ENCODE measurements at regions not wholly inside any gene's neighbourhood (a gene's known extent, or its start where the extent isn't known, plus 50 kb on each side); places are given as distances from the start of the nearest gene placed in this dataset.

DNA sequence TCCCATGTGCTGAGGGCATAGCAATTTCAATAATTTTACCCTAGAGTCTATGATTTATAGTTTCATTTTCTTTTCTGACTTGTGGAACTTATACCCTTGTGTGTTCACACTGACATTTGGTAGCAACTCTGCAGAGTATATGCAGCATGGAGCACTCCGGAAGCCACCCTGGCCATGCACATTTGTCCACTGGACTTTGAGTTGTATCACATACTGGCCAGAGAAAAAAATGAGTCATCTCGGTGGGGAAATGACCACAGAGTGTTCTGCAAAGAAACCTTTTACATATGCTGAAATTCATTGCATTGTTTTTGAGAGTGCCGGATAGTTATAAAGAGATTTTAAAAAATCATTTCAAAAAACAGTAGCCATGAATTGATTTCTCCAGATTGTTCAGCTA lies 164.8 kb upstream of the COBL start:
- H3K36me3 ChIP-seq (ENCODE audit: control insufficient read depth in 2 of 2, insufficient read depth in 2 of 2, low read length in 2 of 2): no peaks in the 10 kb centered on the region

DNA sequence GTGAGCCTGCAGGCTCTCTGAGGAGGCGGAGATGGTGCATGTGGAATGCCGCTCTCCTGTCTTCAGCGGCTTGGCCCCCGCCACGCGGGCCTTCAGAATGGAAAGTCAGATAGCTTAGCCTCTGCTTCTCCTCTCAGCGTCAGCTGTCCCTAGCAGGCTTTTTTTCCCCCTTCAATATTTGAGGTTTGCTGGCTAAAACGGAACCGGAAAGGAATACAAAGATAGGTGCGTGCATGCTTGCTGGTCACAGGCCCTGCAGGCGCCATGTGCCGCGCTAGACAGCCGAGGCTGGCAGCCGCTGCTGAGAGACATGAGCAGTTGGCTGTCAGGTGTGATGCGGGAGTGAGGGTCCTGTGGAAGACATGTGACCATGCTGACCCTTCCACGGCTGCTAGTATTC lies 161.2 kb upstream of the COBL start:
- Histone ChIP-seq H3K36me3 (ENCODE audit: control insufficient read depth in 2 of 2, insufficient read depth in 2 of 2, low read length in 2 of 2) (no peaks in the 10 kb centered on the region), H3K4me3 (ENCODE audit: low read length in 2 of 2) (no peak overlapping the region), H3K9ac (ENCODE audit: low read depth in 1 of 2, low read length in 2 of 2) (no peak overlapping the region), H3K9me3 (ENCODE audit: control insufficient read depth in 2 of 2, low read length in 2 of 2) (no peaks in the 10 kb centered on the region), H3K27ac (ENCODE audit: low read depth in 2 of 2, low read length in 2 of 2) (no peak overlapping the region), H3K27me3 (ENCODE audit: control insufficient read depth in 2 of 2, insufficient read depth in 2 of 2, low read length in 2 of 2) (no peaks in the 10 kb centered on the region), H3K4me1 (ENCODE audit: control insufficient read depth in 2 of 2, insufficient read depth in 2 of 2, low read length in 2 of 2) (no peaks in the 10 kb centered on the region)

More for the DNA sequence above, 164.8 kb upstream of the COBL start:
- Histone ChIP-seq H3K27ac (ENCODE audit: low read depth in 2 of 2, low read length in 2 of 2) (no peak overlapping the region), H3K9ac (ENCODE audit: low read depth in 1 of 2, low read length in 2 of 2) (no peak overlapping the region), H3K4me1 (ENCODE audit: control insufficient read depth in 2 of 2, insufficient read depth in 2 of 2, low read length in 2 of 2) (no peaks in the 10 kb centered on the region), H3K27me3 (ENCODE audit: control insufficient read depth in 2 of 2, insufficient read depth in 2 of 2, low read length in 2 of 2) (no peaks in the 10 kb centered on the region), H3K4me3 (ENCODE audit: low read length in 2 of 2) (no peak overlapping the region), H3K9me3 (ENCODE audit: control insufficient read depth in 2 of 2, low read length in 2 of 2) (no peaks in the 10 kb centered on the region)

DNA sequence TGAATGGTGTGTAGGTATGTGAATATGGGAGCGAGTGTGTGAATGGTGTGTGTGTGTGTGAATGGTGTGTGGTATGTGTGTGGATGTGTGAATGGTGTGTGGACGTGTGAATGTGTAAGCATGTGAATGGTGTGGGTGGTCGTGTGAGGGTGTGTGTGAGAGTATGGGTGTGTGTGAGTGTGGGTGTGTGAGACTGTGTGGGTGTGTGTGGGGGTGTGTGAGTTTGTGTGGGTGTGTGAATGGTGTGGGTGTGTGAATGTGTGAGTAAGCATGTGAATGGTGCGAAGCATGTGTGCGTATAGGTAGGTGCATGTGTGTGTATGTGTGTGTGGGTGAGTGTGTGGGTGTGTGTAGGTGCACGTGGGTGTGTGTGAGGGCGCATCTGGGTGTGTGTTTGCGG lies 160.7 kb upstream of the COBL start:
- H3K4me1 ChIP-seq (ENCODE audit: control insufficient read depth in 2 of 2, insufficient read depth in 2 of 2, low read length in 2 of 2): no peaks in the 10 kb centered on the region
- no peaks in the 10 kb centered on the region for H3K36me3 ChIP-seq (ENCODE audit: control insufficient read depth in 2 of 2, insufficient read depth in 2 of 2, low read length in 2 of 2)
- no peak overlapping the region for H3K4me3 ChIP-seq (ENCODE audit: low read length in 2 of 2)
- H3K9me3 ChIP-seq (ENCODE audit: control insufficient read depth in 2 of 2, low read length in 2 of 2): no peaks in the 10 kb centered on the region
- H3K27ac ChIP-seq (ENCODE audit: low read depth in 2 of 2, low read length in 2 of 2): no peak overlapping the region
- H3K9ac ChIP-seq (ENCODE audit: low read depth in 1 of 2, low read length in 2 of 2): no peak overlapping the region
- no peaks in the 10 kb centered on the region for H3K27me3 ChIP-seq (ENCODE audit: control insufficient read depth in 2 of 2, insufficient read depth in 2 of 2, low read length in 2 of 2)

- Histone ChIP-seq H3K9ac (ENCODE audit: low read depth in 1 of 2, low read length in 2 of 2) (no peak overlapping the region), H3K4me3 (ENCODE audit: low read length in 2 of 2) (no peak overlapping the region), H3K36me3 (ENCODE audit: control insufficient read depth in 2 of 2, insufficient read depth in 2 of 2, low read length in 2 of 2) (no peaks in the 10 kb centered on the region), H3K27me3 (ENCODE audit: control insufficient read depth in 2 of 2, insufficient read depth in 2 of 2, low read length in 2 of 2) (no peaks in the 10 kb centered on the region), H3K9me3 (ENCODE audit: control insufficient read depth in 2 of 2, low read length in 2 of 2) (no peaks in the 10 kb centered on the region), H3K4me1 (ENCODE audit: control insufficient read depth in 2 of 2, insufficient read depth in 2 of 2, low read length in 2 of 2) (no peaks in the 10 kb centered on the region), H3K27ac (ENCODE audit: low read depth in 2 of 2, low read length in 2 of 2) (no peak overlapping the region)
These were observed 159.4 kb upstream of the COBL start for GRCh38 chr7:51476026-51476425.

- Histone ChIP-seq H3K36me3 (ENCODE audit: control insufficient read depth in 2 of 2, insufficient read depth in 2 of 2, low read length in 2 of 2) (no peaks in the 10 kb centered on the region), H3K4me3 (ENCODE audit: low read length in 2 of 2) (no peak overlapping the region), H3K27ac (ENCODE audit: low read depth in 2 of 2, low read length in 2 of 2) (no peak overlapping the region), H3K9me3 (ENCODE audit: control insufficient read depth in 2 of 2, low read length in 2 of 2) (no peaks in the 10 kb centered on the region), H3K27me3 (ENCODE audit: control insufficient read depth in 2 of 2, insufficient read depth in 2 of 2, low read length in 2 of 2) (no peaks in the 10 kb centered on the region), H3K9ac (ENCODE audit: low read depth in 1 of 2, low read length in 2 of 2) (no peak overlapping the region), H3K4me1 (ENCODE audit: control insufficient read depth in 2 of 2, insufficient read depth in 2 of 2, low read length in 2 of 2) (no peaks in the 10 kb centered on the region)
These were observed 156.3 kb upstream of the COBL start for GRCh38 chr7:51472873-51473272.

DNA sequence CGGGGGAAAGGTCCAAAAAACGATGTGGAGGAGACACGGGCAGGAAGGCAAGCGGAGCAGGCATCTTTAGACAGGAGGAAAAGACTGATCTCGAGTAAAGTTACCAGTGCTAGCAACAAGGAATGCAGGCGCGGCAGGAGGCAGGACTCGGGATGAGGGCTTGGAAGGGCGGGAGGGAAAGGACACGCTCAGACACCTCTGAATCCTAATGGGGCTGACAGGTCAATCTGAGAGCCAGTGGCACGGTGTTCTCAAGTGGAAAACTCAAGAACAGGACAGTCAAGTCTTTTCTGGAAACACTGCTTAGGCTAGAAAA lies 155.3 kb upstream of the COBL start:
- Histone ChIP-seq H3K9ac (ENCODE audit: low read depth in 1 of 2, low read length in 2 of 2) (no peak overlapping the region), H3K36me3 (ENCODE audit: control insufficient read depth in 2 of 2, insufficient read depth in 2 of 2, low read length in 2 of 2) (no peaks in the 10 kb centered on the region), H3K4me3 (ENCODE audit: low read length in 2 of 2) (no peak overlapping the region), H3K9me3 (ENCODE audit: control insufficient read depth in 2 of 2, low read length in 2 of 2) (no peaks in the 10 kb centered on the region), H3K27ac (ENCODE audit: low read depth in 2 of 2, low read length in 2 of 2) (no peak overlapping the region), H3K27me3 (ENCODE audit: control insufficient read depth in 2 of 2, insufficient read depth in 2 of 2, low read length in 2 of 2) (no peaks in the 10 kb centered on the region), H3K4me1 (ENCODE audit: control insufficient read depth in 2 of 2, insufficient read depth in 2 of 2, low read length in 2 of 2) (no peaks in the 10 kb centered on the region)

GRCh38 chr7:51471210-51471980 lies 154.8 kb upstream of the COBL start:
- no peaks in the 10 kb centered on the region for H3K36me3 ChIP-seq (ENCODE audit: control insufficient read depth in 2 of 2, insufficient read depth in 2 of 2, low read length in 2 of 2)
- H3K27ac ChIP-seq (ENCODE audit: low read depth in 2 of 2, low read length in 2 of 2): no peak overlapping the region
- no peaks in the 10 kb centered on the region for H3K9me3 ChIP-seq (ENCODE audit: control insufficient read depth in 2 of 2, low read length in 2 of 2)
- no peak overlapping the region for H3K9ac ChIP-seq (ENCODE audit: low read depth in 1 of 2, low read length in 2 of 2)
- H3K27me3 ChIP-seq (ENCODE audit: control insufficient read depth in 2 of 2, insufficient read depth in 2 of 2, low read length in 2 of 2): no peaks in the 10 kb centered on the region
- H3K4me3 ChIP-seq (ENCODE audit: low read length in 2 of 2): no peak overlapping the region
- no peaks in the 10 kb centered on the region for H3K4me1 ChIP-seq (ENCODE audit: control insufficient read depth in 2 of 2, insufficient read depth in 2 of 2, low read length in 2 of 2)

DNA sequence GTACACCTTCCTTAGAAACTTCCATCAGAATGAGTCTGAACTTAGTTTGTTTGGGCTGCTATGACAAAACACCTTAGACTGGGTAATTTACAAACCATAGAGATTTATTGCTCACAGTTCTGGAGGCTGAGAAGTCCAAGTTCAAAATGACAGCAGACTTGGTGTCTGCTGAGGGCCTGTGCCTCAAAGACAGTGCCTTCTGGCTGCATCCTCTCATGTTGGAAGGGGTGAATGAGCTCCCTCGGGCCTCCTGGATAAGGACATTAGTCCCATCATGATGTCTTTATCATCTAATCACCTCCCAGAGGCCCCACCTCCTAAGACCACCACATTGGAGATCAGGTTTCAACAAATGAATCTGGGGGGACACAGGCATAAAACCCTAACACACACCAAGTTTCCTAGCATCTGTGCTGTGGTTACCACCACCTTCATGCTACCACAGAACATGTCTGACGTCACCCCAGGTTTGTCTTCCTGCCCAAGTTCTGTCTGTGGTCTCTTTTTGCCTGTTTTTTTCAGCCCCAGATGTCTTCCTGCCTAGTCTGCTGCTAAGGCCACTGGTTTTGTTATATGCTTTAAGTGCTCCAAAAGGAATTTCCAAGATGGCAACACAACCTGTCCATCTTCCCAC lies 150.9 kb upstream of the COBL start:
- Histone ChIP-seq H3K9me3 (ENCODE audit: control insufficient read depth in 2 of 2, low read length in 2 of 2) (no peaks in the 10 kb centered on the region), H3K27me3 (ENCODE audit: control insufficient read depth in 2 of 2, insufficient read depth in 2 of 2, low read length in 2 of 2) (no peaks in the 10 kb centered on the region), H3K4me1 (ENCODE audit: control insufficient read depth in 2 of 2, insufficient read depth in 2 of 2, low read length in 2 of 2) (no peaks in the 10 kb centered on the region), H3K4me3 (ENCODE audit: low read length in 2 of 2) (no peak overlapping the region), H3K9ac (ENCODE audit: low read depth in 1 of 2, low read length in 2 of 2) (no peak overlapping the region), H3K36me3 (ENCODE audit: control insufficient read depth in 2 of 2, insufficient read depth in 2 of 2, low read length in 2 of 2) (no peaks in the 10 kb centered on the region), H3K27ac (ENCODE audit: low read depth in 2 of 2, low read length in 2 of 2) (no peak overlapping the region)

DNA sequence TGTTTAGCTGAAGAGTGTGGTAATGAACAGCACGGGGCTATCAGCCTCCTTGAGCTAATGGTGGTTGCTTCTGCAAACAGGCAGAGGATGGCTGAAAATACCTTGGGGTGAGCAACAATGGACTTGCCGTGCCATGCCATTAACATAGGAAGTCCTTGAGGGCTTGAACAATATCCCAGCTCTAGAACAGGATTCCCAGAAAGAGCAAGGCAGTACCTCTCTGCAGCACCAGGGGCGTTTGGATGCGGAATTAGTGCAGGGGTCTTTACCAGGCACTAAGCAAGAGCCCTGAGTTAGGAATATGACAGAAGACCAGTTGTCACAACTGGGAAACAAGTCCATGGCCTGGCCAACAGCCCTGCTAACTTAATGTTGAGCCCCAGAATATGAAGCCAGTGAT lies 143.2 kb upstream of the COBL start:
- Histone ChIP-seq H3K36me3 (ENCODE audit: control insufficient read depth in 2 of 2, insufficient read depth in 2 of 2, low read length in 2 of 2) (no peaks in the 10 kb centered on the region), H3K4me1 (ENCODE audit: control insufficient read depth in 2 of 2, insufficient read depth in 2 of 2, low read length in 2 of 2) (no peaks in the 10 kb centered on the region), H3K4me3 (ENCODE audit: low read length in 2 of 2) (no peak overlapping the region), H3K27ac (ENCODE audit: low read depth in 2 of 2, low read length in 2 of 2) (no peak overlapping the region), H3K27me3 (ENCODE audit: control insufficient read depth in 2 of 2, insufficient read depth in 2 of 2, low read length in 2 of 2) (no peaks in the 10 kb centered on the region), H3K9ac (ENCODE audit: low read depth in 1 of 2, low read length in 2 of 2) (no peak overlapping the region), H3K9me3 (ENCODE audit: control insufficient read depth in 2 of 2, low read length in 2 of 2) (no peaks in the 10 kb centered on the region)

- Histone ChIP-seq H3K4me3 (ENCODE audit: low read length in 2 of 2) (no peak overlapping the region), H3K9ac (ENCODE audit: low read depth in 1 of 2, low read length in 2 of 2) (no peak overlapping the region), H3K36me3 (ENCODE audit: control insufficient read depth in 2 of 2, insufficient read depth in 2 of 2, low read length in 2 of 2) (no peaks in the 10 kb centered on the region), H3K9me3 (ENCODE audit: control insufficient read depth in 2 of 2, low read length in 2 of 2) (no peaks in the 10 kb centered on the region), H3K27ac (ENCODE audit: low read depth in 2 of 2, low read length in 2 of 2) (no peak overlapping the region), H3K4me1 (ENCODE audit: control insufficient read depth in 2 of 2, insufficient read depth in 2 of 2, low read length in 2 of 2) (no peaks in the 10 kb centered on the region), H3K27me3 (ENCODE audit: control insufficient read depth in 2 of 2, insufficient read depth in 2 of 2, low read length in 2 of 2) (no peaks in the 10 kb centered on the region)
These were observed 142.1 kb upstream of the COBL start for GRCh38 chr7:51458693-51459092.
